C4-2B (cell line): ENCODE measurements at regions not wholly inside any gene's neighbourhood (a gene's known extent, or its start where the extent isn't known, plus 50 kb on each side); places are given as distances from the start of the nearest gene placed in this dataset.

Source experiments
- H3K27ac ChIP-seq: fragments of 450-650 bp; 2 replicates; pipeline ENCODE4 v1.5.1; 2017
- ZFX ChIP-seq: fragments of 450-650 bp; IDR thresholded peaks from 2 replicates; pipeline ENCODE4 v1.6.1; 2017
- TF ChIP-seq, protein P1 (sequence below): fragments of 450-650 bp; conservative IDR thresholded peaks from 2 replicates; pipeline ENCODE4 v1.5.1; 2017; ENCODE audit warnings: mild to moderate bottlenecking

DNA sequence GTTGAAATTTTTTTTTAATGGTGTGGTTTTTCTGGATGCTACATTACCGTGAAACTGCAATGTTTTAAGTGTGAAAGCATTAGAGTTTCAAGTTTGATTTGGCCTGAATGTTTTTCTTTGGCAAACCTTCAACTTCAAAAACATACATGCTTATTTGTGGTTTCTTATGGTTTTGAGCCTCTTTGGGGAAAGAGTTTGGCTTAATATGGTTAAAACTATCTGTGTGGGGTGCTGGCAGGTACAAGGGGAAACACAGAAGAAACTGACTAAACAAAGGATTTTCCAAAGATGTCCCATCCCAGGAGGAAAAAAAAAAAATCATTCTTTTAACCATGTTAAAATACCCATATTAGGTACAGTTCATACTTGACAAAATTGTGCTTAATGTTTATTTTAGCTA is 121.1 kb downstream of the HGF start:
- no peak overlapping the region for H3K27ac ChIP-seq
- TF ChIP-seq, protein P1, sequence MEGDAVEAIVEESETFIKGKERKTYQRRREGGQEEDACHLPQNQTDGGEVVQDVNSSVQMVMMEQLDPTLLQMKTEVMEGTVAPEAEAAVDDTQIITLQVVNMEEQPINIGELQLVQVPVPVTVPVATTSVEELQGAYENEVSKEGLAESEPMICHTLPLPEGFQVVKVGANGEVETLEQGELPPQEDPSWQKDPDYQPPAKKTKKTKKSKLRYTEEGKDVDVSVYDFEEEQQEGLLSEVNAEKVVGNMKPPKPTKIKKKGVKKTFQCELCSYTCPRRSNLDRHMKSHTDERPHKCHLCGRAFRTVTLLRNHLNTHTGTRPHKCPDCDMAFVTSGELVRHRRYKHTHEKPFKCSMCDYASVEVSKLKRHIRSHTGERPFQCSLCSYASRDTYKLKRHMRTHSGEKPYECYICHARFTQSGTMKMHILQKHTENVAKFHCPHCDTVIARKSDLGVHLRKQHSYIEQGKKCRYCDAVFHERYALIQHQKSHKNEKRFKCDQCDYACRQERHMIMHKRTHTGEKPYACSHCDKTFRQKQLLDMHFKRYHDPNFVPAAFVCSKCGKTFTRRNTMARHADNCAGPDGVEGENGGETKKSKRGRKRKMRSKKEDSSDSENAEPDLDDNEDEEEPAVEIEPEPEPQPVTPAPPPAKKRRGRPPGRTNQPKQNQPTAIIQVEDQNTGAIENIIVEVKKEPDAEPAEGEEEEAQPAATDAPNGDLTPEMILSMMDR: no peak
- TF ChIP-seq ZFX: no peak

DNA sequence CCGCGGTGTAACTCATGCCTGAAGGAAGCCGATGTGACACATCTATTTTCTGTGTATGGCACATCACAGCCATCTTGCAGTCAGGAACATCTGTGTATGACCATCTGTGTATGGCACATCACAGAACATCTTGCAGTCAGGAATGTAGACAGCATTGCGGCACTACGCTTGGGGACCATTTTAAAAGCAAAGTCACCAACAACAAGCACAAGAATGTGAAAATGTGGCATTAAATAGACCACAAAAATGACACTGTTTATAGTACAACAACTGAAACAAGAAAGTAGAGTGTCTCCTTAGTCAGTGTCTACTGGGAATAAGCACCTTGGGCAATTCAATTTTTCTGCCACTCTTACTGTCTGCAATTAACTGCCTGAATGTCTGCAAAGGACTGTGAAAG is 124.4 kb downstream of the HGF start:
- H3K27ac ChIP-seq: no peak overlapping the region
- TF ChIP-seq ZFX: no peak
- TF ChIP-seq, protein P1: no peak

DNA sequence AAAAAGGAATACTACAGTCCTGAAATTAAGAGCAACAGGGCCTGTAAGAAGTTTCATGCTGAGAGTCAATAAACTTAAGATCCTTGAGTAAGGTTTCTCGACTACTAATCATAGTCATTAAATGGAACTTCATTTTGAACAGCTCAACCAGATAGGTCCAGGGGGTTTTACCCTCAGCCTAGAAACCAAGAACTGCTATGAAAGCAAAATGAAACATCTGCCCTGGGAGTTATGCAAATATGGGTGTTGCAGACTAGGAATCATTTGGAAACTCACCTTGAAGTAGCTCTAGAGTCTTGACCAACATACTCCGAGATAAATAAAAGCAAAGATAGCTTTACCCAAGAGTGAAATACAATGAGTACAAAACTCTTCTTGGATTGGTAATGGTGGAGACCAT is 128.0 kb downstream of the HGF start:
- TF ChIP-seq, protein P1: no peak
- TF ChIP-seq ZFX: no peak

DNA sequence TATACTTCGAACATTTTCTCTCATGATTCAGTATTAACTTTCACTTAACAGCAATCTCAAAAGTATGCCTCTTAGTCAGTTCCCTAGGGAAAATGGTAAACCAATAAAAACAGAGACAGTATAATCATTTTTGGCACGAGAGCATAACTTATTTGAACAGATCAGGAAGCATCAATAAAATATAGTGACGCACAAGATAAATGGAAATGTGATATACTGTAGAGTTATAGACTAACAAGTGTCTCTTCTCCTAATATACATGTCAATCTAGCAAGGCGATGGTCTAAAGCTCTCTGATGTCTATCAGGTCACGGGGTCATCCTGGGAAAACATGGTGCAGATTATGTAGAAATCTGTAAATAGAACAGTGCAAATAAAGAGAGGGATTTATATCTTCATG is 131.6 kb downstream of the HGF start:
- TF ChIP-seq ZFX: no peak
- TF ChIP-seq, protein P1: no peak
- no peak overlapping the region for H3K27ac ChIP-seq

More for the DNA sequence above, 128.0 kb downstream of the HGF start:
- H3K27ac ChIP-seq: no peak overlapping the region

DNA sequence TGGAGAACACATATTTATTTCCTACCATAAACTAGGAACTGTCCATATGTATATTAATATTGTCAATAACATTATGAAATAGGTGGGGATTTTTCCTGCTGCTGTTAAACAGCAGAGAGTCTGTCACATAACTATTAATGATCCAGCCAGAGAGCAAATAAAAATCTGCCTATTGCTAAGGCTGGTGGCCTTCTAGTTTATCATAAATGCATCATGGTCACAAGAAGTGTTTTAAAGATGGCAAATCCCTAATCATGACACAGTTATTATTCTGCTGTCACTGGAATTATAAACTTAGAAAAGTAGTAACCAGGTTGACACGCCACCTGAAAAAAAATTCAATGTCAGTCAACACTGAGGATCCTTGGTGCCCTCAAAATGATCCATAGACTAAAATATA is 132.3 kb downstream of the HGF start:
- H3K27ac ChIP-seq: no peak overlapping the region
- TF ChIP-seq, protein P1: no peak
- TF ChIP-seq ZFX: no peak

DNA sequence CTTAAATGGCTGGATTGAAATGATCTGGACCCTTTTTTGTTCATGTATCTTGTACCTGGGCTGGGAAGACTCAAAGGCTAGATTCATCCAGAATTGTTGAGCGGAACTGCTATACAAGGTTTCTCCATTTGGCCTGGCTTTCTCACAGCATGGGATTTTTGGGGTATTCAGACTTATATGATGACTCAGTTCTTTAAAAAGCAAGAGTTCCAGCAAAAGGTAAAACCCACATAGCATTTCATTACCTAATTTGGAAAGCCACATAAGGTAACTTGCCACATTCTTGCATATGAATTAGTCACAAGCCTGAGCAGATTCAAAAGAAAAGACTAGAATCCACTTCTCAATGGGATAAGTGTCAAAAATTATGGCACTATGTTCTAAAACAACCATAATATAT is 137.4 kb downstream of the HGF start:
- H3K27ac ChIP-seq: no peak overlapping the region

DNA sequence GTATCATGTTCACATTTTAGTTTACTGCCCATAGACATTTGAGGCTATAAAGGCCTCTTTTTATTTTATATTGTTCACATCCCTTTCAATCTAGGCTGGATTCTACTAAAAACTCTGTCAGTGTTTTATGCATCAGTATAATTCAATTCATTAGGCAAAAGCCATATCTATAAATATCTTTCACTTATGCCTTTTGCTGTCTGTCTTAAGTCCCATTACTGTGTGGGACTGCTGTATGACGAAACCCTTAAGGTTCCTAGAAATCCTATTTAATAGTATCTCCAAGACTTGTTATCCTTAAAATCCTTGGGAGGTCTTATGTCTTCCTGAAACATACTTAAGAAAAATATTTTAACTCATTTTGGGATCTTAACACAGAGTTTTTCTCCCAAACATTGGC is 139.2 kb downstream of the HGF start:
- H3K27ac ChIP-seq: no peak overlapping the region
- TF ChIP-seq, protein P1: no peak
- TF ChIP-seq ZFX: no peak

More for the DNA sequence above, 137.4 kb downstream of the HGF start:
- TF ChIP-seq, protein P1: no peak
- TF ChIP-seq ZFX: no peak

DNA sequence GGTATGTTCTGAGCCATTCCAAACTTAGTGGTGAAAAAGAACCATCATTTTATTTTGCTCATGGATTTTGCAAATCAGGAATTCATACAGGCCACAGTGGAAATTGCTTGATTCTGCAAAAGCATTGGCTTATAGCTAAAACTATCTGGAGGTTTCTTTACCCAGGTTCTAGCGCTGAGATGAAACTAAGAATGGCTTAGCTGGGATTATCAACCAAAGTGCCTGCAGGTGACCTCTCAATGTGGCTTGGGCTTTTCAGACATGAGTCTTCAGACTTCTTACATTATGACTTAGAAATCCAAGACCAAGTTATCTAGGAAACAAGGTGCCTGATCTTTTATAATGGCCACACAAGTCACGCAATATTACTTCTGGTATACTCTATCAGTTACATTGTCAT is 140.1 kb downstream of the HGF start:
- no peak for TF ChIP-seq ZFX
- TF ChIP-seq, protein P1: no peak

More for the DNA sequence above, 140.1 kb downstream of the HGF start:
- H3K27ac ChIP-seq: no peak overlapping the region
